IMR-90 (cell line): ENCODE measurements at regions not wholly inside any gene's neighbourhood (a gene's known extent, or its start where the extent isn't known, plus 50 kb on each side); places are given as distances from the start of the nearest gene placed in this dataset.

ENCODE experiments used
- ATAC-seq: fragments of 200-7000 bp; cut with Tn5 transposase; 2 replicates; pipeline ENCODE4 v1.9.1; 2020; ENCODE audit warnings: low read depth, mild to moderate bottlenecking, moderate library complexity
- BruUV-seq: library from RNA; stranded (reverse); fragments of 400-500 nt; replicated peaks from 2 replicates; lab custom pipeline; 2021; lab: Mats Ljungman, UMichigan
- CTCF ChIA-PET: fragments of 300-600 bp; formaldehyde crosslinking; extraction: SDS; loops from one replicate; lab custom pipeline; 2021; ENCODE audit warnings: antibody characterized with exemption; lab: Yijun Ruan, JAX
- POLR2A ChIA-PET: fragments of 300-600 bp; sonication (Branson Sonifier 250); formaldehyde crosslinking; loops from one replicate; lab custom pipeline; 2022; ENCODE audit warnings: antibody characterized with exemption; ENCODE audit not compliant: unreplicated experiment; lab: Charles Lee
- DNase-seq: peaks from one replicate; pipeline ENCODE4 v3.0.0; 2013
- H2AFZ ChIP-seq: replicated peaks from 2 replicates; pipeline ENCODE3; 2013; ENCODE audit warnings: low read length, mild to moderate bottlenecking; ENCODE audit not compliant: poor library complexity
- H2AK5ac ChIP-seq: 2 replicates; pipeline ENCODE4 v1.6.1; 2013; ENCODE audit warnings: low read depth, low read length, inconsistent platforms
- H2AK9ac ChIP-seq: replicated peaks from 2 replicates; pipeline ENCODE3; 2013; ENCODE audit warnings: mild to moderate bottlenecking, low read depth, low read length, moderate library complexity; ENCODE audit not compliant: poor library complexity
- H2BK120ac ChIP-seq: 2 replicates; pipeline ENCODE4 v1.6.1; 2013; ENCODE audit warnings: low read depth, low read length, inconsistent platforms
- H2BK15ac ChIP-seq: 3 replicates; pipeline ENCODE4 v1.6.1; 2013; ENCODE audit warnings: low read depth, low read length, inconsistent platforms
- H2BK20ac ChIP-seq: 2 replicates; pipeline ENCODE4 v1.6.1; 2013; ENCODE audit warnings: low read depth, mild to moderate bottlenecking, inconsistent platforms, low read length, moderate library complexity
- H2BK5ac ChIP-seq: 2 replicates; pipeline ENCODE4 v1.6.1; 2013; ENCODE audit warnings: mild to moderate bottlenecking, low read depth, low read length, inconsistent platforms; ENCODE audit not compliant: poor library complexity, severe bottlenecking
- H3K14ac ChIP-seq: replicated peaks from 2 replicates; pipeline ENCODE4 v1.6.1; 2013; ENCODE audit warnings: low read depth, low read length, inconsistent platforms
- H3K18ac ChIP-seq: 2 replicates; pipeline ENCODE4 v1.6.1; 2013; ENCODE audit warnings: low read depth, low read length, control low read depth
- H3K23ac ChIP-seq: 2 replicates; pipeline ENCODE4 v1.6.1; 2013; ENCODE audit warnings: low read depth, low read length, inconsistent platforms
- H3K27ac ChIP-seq: 2 replicates; pipeline ENCODE4 v1.5.1; 2013; ENCODE audit warnings: mild to moderate bottlenecking, control low read depth, low read length; ENCODE audit not compliant: insufficient read depth
- H3K27me3 ChIP-seq: 2 replicates; pipeline ENCODE4 v1.6.1; 2013; ENCODE audit warnings: low read length; ENCODE audit not compliant: control insufficient read depth, insufficient read depth
- H3K36me3 ChIP-seq: 2 replicates; pipeline ENCODE4 v1.6.1; 2013; ENCODE audit warnings: low read length, mixed read lengths; ENCODE audit not compliant: control insufficient read depth, insufficient read depth
- H3K4ac ChIP-seq: 2 replicates; pipeline ENCODE4 v1.6.1; 2013; ENCODE audit warnings: low read depth, low read length, inconsistent platforms
- H3K4me1 ChIP-seq: 2 replicates; pipeline ENCODE4 v1.6.1; 2013; ENCODE audit warnings: low read length, mixed read lengths; ENCODE audit not compliant: control insufficient read depth, insufficient read depth
- H3K4me2 ChIP-seq: 2 replicates; pipeline ENCODE4 v1.6.1; 2013; ENCODE audit warnings: low read depth, mild to moderate bottlenecking, control low read depth, low read length, moderate library complexity
- H3K4me3 ChIP-seq: 2 replicates; pipeline ENCODE4 v1.5.1; 2013; ENCODE audit warnings: low read depth, mild to moderate bottlenecking, control low read depth, low read length, moderate library complexity; ENCODE audit not compliant: insufficient read depth
- H3K56ac ChIP-seq: 2 replicates; pipeline ENCODE4 v1.6.1; 2013; ENCODE audit warnings: low read length, inconsistent platforms; ENCODE audit not compliant: insufficient read depth; ENCODE audit errors: extremely low read depth
- H3K79me1 ChIP-seq, 2 experiments: 2 replicates each; pipeline ENCODE4 v1.6.1; 2013; ENCODE audit warnings: low read length in 2 of 2, inconsistent platforms in 1 of 2, low read depth in 1 of 2
- H3K9ac ChIP-seq: 2 replicates; pipeline ENCODE4 v1.6.1; 2013; ENCODE audit warnings: low read depth, low read length, control low read depth
- H3K9me1 ChIP-seq: 2 replicates; pipeline ENCODE4 v1.6.1; 2013; ENCODE audit warnings: low read length, inconsistent platforms; ENCODE audit not compliant: insufficient read depth
- H3K9me3 ChIP-seq: 2 replicates; pipeline ENCODE4 v1.6.1; 2013; ENCODE audit warnings: low read length; ENCODE audit not compliant: control insufficient read depth, insufficient read depth
- H4K20me1 ChIP-seq: 2 replicates; pipeline ENCODE4 v1.6.1; 2013; ENCODE audit warnings: low read length, inconsistent platforms; ENCODE audit not compliant: insufficient read depth
- H4K5ac ChIP-seq: 2 replicates; pipeline ENCODE4 v1.6.1; 2013; ENCODE audit warnings: mild to moderate bottlenecking, low read depth, low read length, control low read depth
- H4K8ac ChIP-seq, 2 experiments: 2 replicates each; pipeline ENCODE4 v1.6.1; 2013; ENCODE audit warnings: low read depth in 2 of 2, low read length in 2 of 2, control low read depth in 1 of 2, inconsistent platforms in 1 of 2
- H4K91ac ChIP-seq: 2 replicates; pipeline ENCODE4 v1.6.1; 2013; ENCODE audit warnings: low read depth, low read length, inconsistent platforms; ENCODE audit not compliant: insufficient read depth
- BHLHE40 ChIP-seq: fragments of 150-350 bp; IDR thresholded peaks from 2 replicates; pipeline ENCODE4 v1.6.1; 2016; ENCODE audit warnings: mild to moderate bottlenecking, low read depth, low read length
- CEBPB ChIP-seq: IDR thresholded peaks from 2 replicates; pipeline ENCODE4 v1.6.1; 2012; ENCODE audit warnings: low read depth, low read length, improper control_type of control experiment
- CHD1 ChIP-seq: IDR thresholded peaks from 2 replicates; pipeline ENCODE4 v1.6.1; 2012; ENCODE audit warnings: low read depth, low read length, improper control_type of control experiment
- FOS ChIP-seq: fragments of 150-350 bp; IDR thresholded peaks from 2 replicates; pipeline ENCODE4 v1.6.1; 2016; ENCODE audit warnings: low read depth, low read length
- MAFK ChIP-seq: IDR thresholded peaks from 2 replicates; pipeline ENCODE4 v1.6.1; 2012; ENCODE audit warnings: low read depth, low read length, improper control_type of control experiment
- MAZ ChIP-seq: IDR thresholded peaks from 2 replicates; pipeline ENCODE4 v1.6.1; 2012; ENCODE audit warnings: low read depth, mild to moderate bottlenecking, low read length, improper control_type of control experiment, moderate library complexity, borderline replicate concordance
- MXI1 ChIP-seq: IDR thresholded peaks from 2 replicates; pipeline ENCODE4 v1.6.1; 2012; ENCODE audit warnings: low read depth, mild to moderate bottlenecking, low read length, moderate library complexity, borderline replicate concordance
- NFE2L2 ChIP-seq: fragments of 150-350 bp; IDR thresholded peaks from 2 replicates; pipeline ENCODE4 v1.6.1; 2016; ENCODE audit warnings: low read depth, mild to moderate bottlenecking, low read length
- POLR2A ChIP-seq: IDR thresholded peaks from 2 replicates; pipeline ENCODE4 v1.6.1; 2012; ENCODE audit warnings: mild to moderate bottlenecking, low read depth, low read length
- RAD21 ChIP-seq: IDR thresholded peaks from 2 replicates; pipeline ENCODE4 v1.6.1; 2012; ENCODE audit warnings: low read length, improper control_type of control experiment
- RCOR1 ChIP-seq: IDR thresholded peaks from 2 replicates; pipeline ENCODE4 v1.6.1; 2012; ENCODE audit warnings: mild to moderate bottlenecking, low read length, improper control_type of control experiment; ENCODE audit not compliant: insufficient replicate concordance
- RFX5 ChIP-seq: IDR thresholded peaks from 2 replicates; pipeline ENCODE4 v1.8.0; 2012; ENCODE audit warnings: low read depth, mild to moderate bottlenecking, low read length, moderate library complexity
- SMC3 ChIP-seq: fragments of 150-350 bp; IDR thresholded peaks from 2 replicates; pipeline ENCODE4 v1.6.1; 2016; ENCODE audit warnings: low read depth, mild to moderate bottlenecking, antibody characterized with exemption, low read length, moderate library complexity
- WGBS, 2 experiments: methylation state at CpG; one replicate each; pipeline versions ENCODE4 v1.1.5 to v1.1.7; 2013; ENCODE audit warnings: missing lambda C conversion rate in 2 of 2; ENCODE audit not compliant: insufficient read length in 1 of 2; ENCODE audit errors: extremely low coverage in 2 of 2; 5-methylcytosine and 5-hydroxymethylcytosine counted together
- dilution Hi-C: fragments of 300-500 bp; cut with HindIII; formaldehyde crosslinking; loops from one replicate; pipeline ENCODE4 v1.14.3; 2018; ENCODE audit warnings: low sequenced_read_pairs; ENCODE audit not compliant: unreplicated experiment
- in situ Hi-C: fragments of 300-500 bp; cut with MboI; formaldehyde crosslinking; loops from 3 replicates; pipeline ENCODE4 v1.14.3; 2019; ENCODE audit warnings: low sequenced_read_pairs, inconsistent platforms, mixed read lengths
- intact Hi-C: fragments of 100-400 bp; cut with micrococcal nuclease; formaldehyde crosslinking; loops from 2 replicates; pipeline ENCODE4 v1.10.0; 2022
- TF ChIP-seq, protein P1 (sequence below): fragments of 150-350 bp; IDR thresholded peaks from 2 replicates; pipeline ENCODE4 v1.6.1; 2017; ENCODE audit warnings: mild to moderate bottlenecking, antibody characterized with exemption, low read length, low read depth
- TF ChIP-seq, protein P2 (sequence below): conservative IDR thresholded peaks from 2 replicates; pipeline ENCODE4 v1.5.1; 2012; ENCODE audit warnings: mild to moderate bottlenecking, low read depth, low read length, improper control_type of control experiment
- TF ChIP-seq, protein P3 (sequence below): fragments of 150-350 bp; IDR thresholded peaks from 2 replicates; pipeline ENCODE4 v1.6.1; 2016; ENCODE audit warnings: low read depth, mild to moderate bottlenecking, low read length, moderate library complexity, borderline replicate concordance

DNA sequence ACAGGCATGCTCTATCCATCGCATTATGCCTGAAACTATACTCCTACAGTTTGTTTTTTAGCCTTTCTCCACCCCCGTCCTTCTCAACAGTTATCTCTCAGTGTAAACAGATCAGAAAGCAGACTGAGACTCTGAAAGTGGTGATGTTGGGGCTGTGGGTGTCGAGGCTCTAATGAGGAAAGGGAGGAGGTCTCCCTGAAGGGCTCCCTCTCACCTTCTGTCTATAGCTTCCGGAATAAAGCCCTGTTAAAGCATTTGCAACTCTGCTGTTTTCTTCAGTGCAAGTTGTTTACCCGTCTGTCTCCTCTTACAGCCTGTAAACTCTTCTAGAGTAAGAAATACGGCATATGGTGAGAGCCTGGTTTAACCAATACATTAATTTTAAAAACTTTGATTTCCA is 136.7 kb upstream of the SYT4 start:
- ChIA-PET POLR2A (no interaction called here), CTCF (no interaction called here)
- Histone ChIP-seq H3K9ac (no peak overlapping the region), H3K56ac (no peak overlapping the region), H3K27ac (no peak overlapping the region), H3K4me1 (no peaks in the 10 kb centered on the region), H4K20me1 (no peaks in the 10 kb centered on the region), H3K36me3 (no peaks in the 10 kb centered on the region), H3K9me1 (no peaks in the 10 kb centered on the region), H3K9me3 (no peaks in the 10 kb centered on the region; the same call in 1 of the 2 replicates), H2AFZ (no peak overlapping the region), H4K5ac (no peak overlapping the region), H2BK120ac (no peak overlapping the region), H2BK15ac (no peak overlapping the region), H2BK20ac (no peak overlapping the region), H3K4me2 (no peak overlapping the region), H3K79me1 (no peaks in the 10 kb centered on the region), H3K27me3 (no peaks in the 10 kb centered on the region), H3K4me3 (no peak overlapping the region), H3K23ac (no peak overlapping the region), H4K8ac (no peak overlapping the region), H3K18ac (no peak overlapping the region), H3K4ac (no peak overlapping the region), H4K91ac (no peak overlapping the region), H2AK9ac (no peak overlapping the region), H3K14ac (no peak overlapping the region), H2BK5ac (no peak overlapping the region), H2AK5ac (no peak overlapping the region)
- TF ChIP-seq NFE2L2 = no peak
- TF ChIP-seq MAFK = no peak
- no peak for TF ChIP-seq RCOR1
- no peak for TF ChIP-seq MAZ
- TF ChIP-seq SMC3 = no peak
- TF ChIP-seq POLR2A = no peak
- TF ChIP-seq, protein P1, sequence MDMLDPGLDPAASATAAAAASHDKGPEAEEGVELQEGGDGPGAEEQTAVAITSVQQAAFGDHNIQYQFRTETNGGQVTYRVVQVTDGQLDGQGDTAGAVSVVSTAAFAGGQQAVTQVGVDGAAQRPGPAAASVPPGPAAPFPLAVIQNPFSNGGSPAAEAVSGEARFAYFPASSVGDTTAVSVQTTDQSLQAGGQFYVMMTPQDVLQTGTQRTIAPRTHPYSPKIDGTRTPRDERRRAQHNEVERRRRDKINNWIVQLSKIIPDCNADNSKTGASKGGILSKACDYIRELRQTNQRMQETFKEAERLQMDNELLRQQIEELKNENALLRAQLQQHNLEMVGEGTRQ = no peak
- TF ChIP-seq RAD21 = no peak
- TF ChIP-seq CEBPB = no peak
- TF ChIP-seq RFX5 = no peak
- TF ChIP-seq MXI1 = no peak
- TF ChIP-seq, protein P2, sequence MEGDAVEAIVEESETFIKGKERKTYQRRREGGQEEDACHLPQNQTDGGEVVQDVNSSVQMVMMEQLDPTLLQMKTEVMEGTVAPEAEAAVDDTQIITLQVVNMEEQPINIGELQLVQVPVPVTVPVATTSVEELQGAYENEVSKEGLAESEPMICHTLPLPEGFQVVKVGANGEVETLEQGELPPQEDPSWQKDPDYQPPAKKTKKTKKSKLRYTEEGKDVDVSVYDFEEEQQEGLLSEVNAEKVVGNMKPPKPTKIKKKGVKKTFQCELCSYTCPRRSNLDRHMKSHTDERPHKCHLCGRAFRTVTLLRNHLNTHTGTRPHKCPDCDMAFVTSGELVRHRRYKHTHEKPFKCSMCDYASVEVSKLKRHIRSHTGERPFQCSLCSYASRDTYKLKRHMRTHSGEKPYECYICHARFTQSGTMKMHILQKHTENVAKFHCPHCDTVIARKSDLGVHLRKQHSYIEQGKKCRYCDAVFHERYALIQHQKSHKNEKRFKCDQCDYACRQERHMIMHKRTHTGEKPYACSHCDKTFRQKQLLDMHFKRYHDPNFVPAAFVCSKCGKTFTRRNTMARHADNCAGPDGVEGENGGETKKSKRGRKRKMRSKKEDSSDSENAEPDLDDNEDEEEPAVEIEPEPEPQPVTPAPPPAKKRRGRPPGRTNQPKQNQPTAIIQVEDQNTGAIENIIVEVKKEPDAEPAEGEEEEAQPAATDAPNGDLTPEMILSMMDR = no peak
- TF ChIP-seq BHLHE40 = no peak
- TF ChIP-seq, protein P3, sequence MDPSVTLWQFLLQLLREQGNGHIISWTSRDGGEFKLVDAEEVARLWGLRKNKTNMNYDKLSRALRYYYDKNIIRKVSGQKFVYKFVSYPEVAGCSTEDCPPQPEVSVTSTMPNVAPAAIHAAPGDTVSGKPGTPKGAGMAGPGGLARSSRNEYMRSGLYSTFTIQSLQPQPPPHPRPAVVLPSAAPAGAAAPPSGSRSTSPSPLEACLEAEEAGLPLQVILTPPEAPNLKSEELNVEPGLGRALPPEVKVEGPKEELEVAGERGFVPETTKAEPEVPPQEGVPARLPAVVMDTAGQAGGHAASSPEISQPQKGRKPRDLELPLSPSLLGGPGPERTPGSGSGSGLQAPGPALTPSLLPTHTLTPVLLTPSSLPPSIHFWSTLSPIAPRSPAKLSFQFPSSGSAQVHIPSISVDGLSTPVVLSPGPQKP = no peak
- no peak for TF ChIP-seq FOS
- no peak for TF ChIP-seq CHD1
- in situ Hi-C loops = no loop called here
- dilution Hi-C loops = no loop called here
- no CpG with 5 or more reads among the region's 6 CpGs for WGBS, 2 experiments
- intact Hi-C loops = no loop called here
- DNase-seq = no peak
- ATAC-seq = no peak
- BruUV-seq = no TSS peak
